Skeletal muscle satellite cell (primary cell): ENCODE measurements at regions not wholly inside any gene's neighbourhood (a gene's known extent, or its start where the extent isn't known, plus 50 kb on each side); places are given as distances from the start of the nearest gene placed in this dataset.

ENCODE experiments used
- H3K27me3 ChIP-seq: 2 replicates; pipeline ENCODE4 v1.7.0; 2013; ENCODE audit warnings: low read length; ENCODE audit not compliant: control insufficient read depth, insufficient read depth
- H3K36me3 ChIP-seq: 2 replicates; pipeline ENCODE4 v1.7.0; 2013; ENCODE audit warnings: mild to moderate bottlenecking, control low read depth, low read length; ENCODE audit not compliant: insufficient read depth
- H3K4me1 ChIP-seq: 2 replicates; pipeline ENCODE4 v1.7.0; 2013; ENCODE audit warnings: low read length; ENCODE audit not compliant: control insufficient read depth, insufficient read depth
- H3K4me2 ChIP-seq: 2 replicates; pipeline ENCODE4 v1.7.0; 2013; ENCODE audit warnings: mild to moderate bottlenecking, low read length
- H3K4me3 ChIP-seq: 2 replicates; pipeline ENCODE4 v1.7.0; 2013; ENCODE audit warnings: low read length
- H3K9ac ChIP-seq: 2 replicates; pipeline ENCODE4 v1.7.0; 2013; ENCODE audit warnings: mild to moderate bottlenecking, low read depth, low read length, moderate library complexity
- H3K9me3 ChIP-seq: replicated peaks from 2 replicates; pipeline ENCODE4 v1.7.0; 2013; ENCODE audit warnings: mild to moderate bottlenecking, control low read depth, low read length

- Histone ChIP-seq H3K27me3 (no peaks in the 10 kb centered on the region), H3K4me2 (peak overlapping the region; percentile 28), H3K9ac (no peak overlapping the region), H3K4me1 (peaks cover 11% of the 10 kb centered on the region), H3K36me3 (no peaks in the 10 kb centered on the region), H3K9me3 (no peaks in the 10 kb centered on the region), H3K4me3 (no peak overlapping the region)
These were observed 907.5 kb downstream of the C6orf118 start for GRCh38 chr6:164401871-164402270.

- no peak overlapping the region for H3K9ac ChIP-seq
- H3K4me1 ChIP-seq, result peaks cover 17% of the 10 kb centered on the region
- H3K4me3 ChIP-seq, result no peak overlapping the region
- no peaks in the 10 kb centered on the region for H3K36me3 ChIP-seq
- H3K4me2 ChIP-seq, result no peak overlapping the region
- H3K9me3 ChIP-seq, result no peaks in the 10 kb centered on the region
- H3K27me3 ChIP-seq, result no peaks in the 10 kb centered on the region
These were observed 910.8 kb downstream of the C6orf118 start for GRCh38 chr6:164398647-164399046.

GRCh38 chr6:164396071-164397047 lies 913.0 kb downstream of the C6orf118 start:
- H3K4me1 ChIP-seq, result peaks cover 17% of the 10 kb centered on the region
- peak overlapping the region; percentile 62 for H3K4me3 ChIP-seq
- H3K9ac ChIP-seq, result peak overlapping the region; percentile 24
- no peaks in the 10 kb centered on the region for H3K27me3 ChIP-seq
- H3K4me2 ChIP-seq, result peak overlapping the region; percentile 77
- H3K9me3 ChIP-seq, result no peaks in the 10 kb centered on the region
- H3K36me3 ChIP-seq, result no peaks in the 10 kb centered on the region

GRCh38 chr6:164379795-164380194 lies 929.6 kb downstream of the C6orf118 start:
- Histone ChIP-seq H3K4me3 (no peak overlapping the region), H3K9ac (no peak overlapping the region), H3K4me1 (peaks cover 6% of the 10 kb centered on the region), H3K36me3 (no peaks in the 10 kb centered on the region), H3K9me3 (no peaks in the 10 kb centered on the region), H3K27me3 (no peaks in the 10 kb centered on the region), H3K4me2 (no peak overlapping the region)

- no peaks in the 10 kb centered on the region for H3K27me3 ChIP-seq
- no peak overlapping the region for H3K4me2 ChIP-seq
- H3K4me3 ChIP-seq, result no peak overlapping the region
- H3K36me3 ChIP-seq, result no peaks in the 10 kb centered on the region
- H3K4me1 ChIP-seq, result peaks cover 6% of the 10 kb centered on the region
- H3K9me3 ChIP-seq, result no peaks in the 10 kb centered on the region
- H3K9ac ChIP-seq, result no peak overlapping the region
These were observed 931.1 kb downstream of the C6orf118 start for GRCh38 chr6:164378330-164378729.

- Histone ChIP-seq H3K4me3 (no peak overlapping the region), H3K9ac (no peak overlapping the region), H3K36me3 (no peaks in the 10 kb centered on the region), H3K9me3 (no peaks in the 10 kb centered on the region), H3K4me1 (peaks cover 9% of the 10 kb centered on the region), H3K4me2 (no peak overlapping the region), H3K27me3 (no peaks in the 10 kb centered on the region)
These were observed 932.0 kb downstream of the C6orf118 start for GRCh38 chr6:164377348-164377918.

- Histone ChIP-seq H3K27me3 (no peaks in the 10 kb centered on the region), H3K36me3 (no peaks in the 10 kb centered on the region), H3K4me3 (no peak overlapping the region), H3K4me2 (no peak overlapping the region), H3K9me3 (no peaks in the 10 kb centered on the region), H3K4me1 (peaks cover 7% of the 10 kb centered on the region), H3K9ac (no peak overlapping the region)
These were observed 938.6 kb downstream of the C6orf118 start for GRCh38 chr6:164370773-164371172.

GRCh38 chr6:164359441-164359840 lies 944.9 kb downstream of the QKI start:
- Histone ChIP-seq H3K36me3 (no peaks in the 10 kb centered on the region), H3K27me3 (no peaks in the 10 kb centered on the region), H3K4me3 (no peak overlapping the region), H3K9me3 (no peaks in the 10 kb centered on the region), H3K4me2 (no peak overlapping the region), H3K4me1 (no peaks in the 10 kb centered on the region), H3K9ac (no peak overlapping the region)

- H3K27me3 ChIP-seq, result no peaks in the 10 kb centered on the region
These were observed 944.5 kb downstream of the QKI start for GRCh38 chr6:164359036-164359435.

GRCh38 chr6:164356814-164357213 lies 942.3 kb downstream of the QKI start:
- Histone ChIP-seq H3K9ac (no peak overlapping the region), H3K9me3 (no peaks in the 10 kb centered on the region), H3K4me3 (no peak overlapping the region), H3K4me2 (no peak overlapping the region), H3K27me3 (no peaks in the 10 kb centered on the region), H3K4me1 (no peaks in the 10 kb centered on the region), H3K36me3 (no peaks in the 10 kb centered on the region)

More at GRCh38 chr6:164359036-164359435, 944.5 kb downstream of the QKI start:
- Histone ChIP-seq H3K9ac (no peak overlapping the region), H3K36me3 (no peaks in the 10 kb centered on the region), H3K4me2 (no peak overlapping the region), H3K4me3 (no peak overlapping the region), H3K9me3 (no peaks in the 10 kb centered on the region), H3K4me1 (no peaks in the 10 kb centered on the region)

GRCh38 chr6:164347455-164347854 lies 932.9 kb downstream of the QKI start:
- no peaks in the 10 kb centered on the region for H3K4me1 ChIP-seq
- no peaks in the 10 kb centered on the region for H3K27me3 ChIP-seq
- no peak overlapping the region for H3K9ac ChIP-seq
- no peak overlapping the region for H3K4me3 ChIP-seq
- no peaks in the 10 kb centered on the region for H3K9me3 ChIP-seq
- no peaks in the 10 kb centered on the region for H3K36me3 ChIP-seq
- no peak overlapping the region for H3K4me2 ChIP-seq
